OCI-LY3 (cell line): ENCODE measurements at regions not wholly inside any gene's neighbourhood (a gene's known extent, or its start where the extent isn't known, plus 50 kb on each side); places are given as distances from the start of the nearest gene placed in this dataset.

Experiments
- CTCF ChIP-seq: fragments of 200-600, 300-600 bp; sonication (generic); IDR thresholded peaks from 2 replicates; pipeline ENCODE4 v1.5.1; 2014; ENCODE audit warnings: antibody characterized with exemption, low read length, low read depth
- EZH2phosphoT487 ChIP-seq: fragments of 200-600 bp; shearing (Covaris generic); IDR thresholded peaks from 2 replicates; pipeline ENCODE4 v1.6.1; 2018; ENCODE audit warnings: antibody characterized with exemption, mixed run types, low read depth

GRCh38 chrX:113492895-113493294 is 652.3 kb upstream of the AMOT start:
- TF ChIP-seq CTCF, result no peak
- TF ChIP-seq EZH2phosphoT487, result no peak
